22Rv1 (cell line): ENCODE measurements at regions not wholly inside any gene's neighbourhood (a gene's known extent, or its start where the extent isn't known, plus 50 kb on each side); places are given as distances from the start of the nearest gene placed in this dataset.
"Not testable (repeated sequence)": the region's sequence is repeated elsewhere in the genome, so short reads cannot be mapped to it uniquely, and the experiment has no call there.

Experiments used
- ZFX ChIP-seq: fragments of 450-650 bp; IDR thresholded peaks from 2 replicates; pipeline ENCODE4 v1.6.1; 2017; ENCODE audit warnings: antibody characterized with exemption, borderline replicate concordance
- TF ChIP-seq, protein P1 (sequence below): fragments of 450-650 bp; IDR thresholded peaks from 2 replicates; pipeline ENCODE4 v1.5.1; 2017; ENCODE audit warnings: mild to moderate bottlenecking

DNA sequence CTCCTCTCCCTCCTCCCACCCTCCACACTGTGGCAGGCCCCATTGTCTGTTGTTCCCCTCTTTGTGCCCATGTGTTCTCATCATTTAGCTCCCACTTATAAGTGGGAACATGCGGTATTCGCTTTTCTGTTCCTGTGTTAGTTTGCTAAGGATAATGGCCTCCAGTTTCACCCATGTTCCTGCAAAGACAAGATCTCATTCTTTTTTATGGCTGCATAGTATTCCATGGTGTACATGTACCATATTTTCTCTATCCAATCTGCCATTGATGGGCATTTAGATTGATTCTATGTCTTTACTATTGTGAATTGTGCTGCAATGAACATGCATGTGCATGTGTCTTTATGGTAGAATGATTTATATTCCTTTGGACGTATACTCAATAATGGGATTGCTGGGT, 130.2 kb upstream of the TLE3 start:
- TF ChIP-seq, protein P1, sequence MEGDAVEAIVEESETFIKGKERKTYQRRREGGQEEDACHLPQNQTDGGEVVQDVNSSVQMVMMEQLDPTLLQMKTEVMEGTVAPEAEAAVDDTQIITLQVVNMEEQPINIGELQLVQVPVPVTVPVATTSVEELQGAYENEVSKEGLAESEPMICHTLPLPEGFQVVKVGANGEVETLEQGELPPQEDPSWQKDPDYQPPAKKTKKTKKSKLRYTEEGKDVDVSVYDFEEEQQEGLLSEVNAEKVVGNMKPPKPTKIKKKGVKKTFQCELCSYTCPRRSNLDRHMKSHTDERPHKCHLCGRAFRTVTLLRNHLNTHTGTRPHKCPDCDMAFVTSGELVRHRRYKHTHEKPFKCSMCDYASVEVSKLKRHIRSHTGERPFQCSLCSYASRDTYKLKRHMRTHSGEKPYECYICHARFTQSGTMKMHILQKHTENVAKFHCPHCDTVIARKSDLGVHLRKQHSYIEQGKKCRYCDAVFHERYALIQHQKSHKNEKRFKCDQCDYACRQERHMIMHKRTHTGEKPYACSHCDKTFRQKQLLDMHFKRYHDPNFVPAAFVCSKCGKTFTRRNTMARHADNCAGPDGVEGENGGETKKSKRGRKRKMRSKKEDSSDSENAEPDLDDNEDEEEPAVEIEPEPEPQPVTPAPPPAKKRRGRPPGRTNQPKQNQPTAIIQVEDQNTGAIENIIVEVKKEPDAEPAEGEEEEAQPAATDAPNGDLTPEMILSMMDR: not testable (repeated sequence)
- TF ChIP-seq ZFX: not testable (repeated sequence)
